ENCODE measurements at regions not wholly inside any gene's neighbourhood (a gene's known extent, or its start where the extent isn't known, plus 50 kb on each side); places are given as distances from the start of the nearest gene placed in this dataset.

DNA sequence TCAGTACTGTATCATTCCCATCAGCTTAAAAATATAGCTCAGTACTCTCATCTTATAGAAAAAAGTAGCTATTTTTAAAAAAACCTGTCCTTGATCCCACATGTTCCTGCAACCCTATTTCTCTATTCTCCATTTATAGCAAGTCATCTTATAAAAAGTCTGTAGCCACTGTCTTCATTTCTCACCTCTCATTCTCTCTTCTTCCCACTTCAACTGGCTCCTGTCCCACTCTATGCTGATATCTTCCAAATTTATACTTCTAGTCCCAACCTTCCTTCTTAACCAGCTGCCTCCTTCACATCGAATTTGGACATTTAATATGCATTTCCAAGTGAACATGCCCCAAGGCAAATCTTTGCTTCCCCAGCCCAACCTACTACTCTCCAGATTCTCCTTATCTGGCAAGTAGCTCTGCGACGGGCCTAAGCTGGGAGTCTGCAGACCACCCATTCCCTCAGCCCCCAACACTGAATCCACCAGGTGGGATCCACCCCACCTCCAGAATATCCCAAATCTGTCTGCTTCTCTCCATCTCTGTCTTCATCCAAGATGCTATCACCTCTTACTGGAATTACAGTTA lies 52.0 kb upstream of the TANC2 start:
- DNase-seq (ENCODE audit: low spot score): no peak

DNA sequence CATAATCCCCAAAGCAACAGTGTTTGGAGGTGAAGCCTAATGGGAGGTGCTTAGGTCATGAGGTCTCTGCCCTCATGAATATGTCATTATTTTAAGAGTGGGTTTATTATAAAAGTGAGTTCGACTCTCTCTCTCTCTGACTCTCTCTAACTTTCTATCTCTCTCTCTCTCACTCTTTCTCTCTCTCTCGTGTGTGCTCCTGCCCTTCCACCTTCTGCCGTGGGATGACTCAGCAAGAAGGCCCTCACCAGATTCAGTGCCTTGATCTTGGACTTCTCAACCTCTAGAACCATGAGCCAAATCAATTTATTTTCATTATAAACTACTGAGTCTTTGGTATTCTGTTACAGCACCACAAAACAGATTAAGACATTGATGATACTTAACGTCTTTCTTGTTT lies 53.7 kb upstream of the TANC2 start:
- DNase-seq (ENCODE audit: low spot score): no peak

DNA sequence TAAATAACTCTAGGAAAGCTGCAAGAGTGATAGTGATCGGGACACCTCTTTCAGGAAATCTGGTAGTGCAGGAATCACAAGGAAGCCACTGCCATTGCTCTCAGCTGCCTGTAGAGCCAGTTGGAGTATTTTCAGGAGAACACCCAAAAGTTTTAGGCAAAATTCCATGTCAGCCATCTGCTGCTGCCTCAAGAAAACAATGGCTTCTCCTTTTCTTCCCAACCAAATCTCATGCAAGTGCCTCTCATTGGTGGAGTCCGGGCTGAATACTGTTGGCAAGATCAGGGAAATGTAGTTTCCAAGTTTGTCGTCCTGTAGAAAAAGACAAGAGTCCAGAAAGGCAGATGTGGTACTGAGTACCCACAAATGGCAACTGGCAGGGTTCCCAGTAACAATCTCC lies 54.9 kb upstream of the TANC2 start:
- no peak for DNase-seq (ENCODE audit: low spot score)

DNA sequence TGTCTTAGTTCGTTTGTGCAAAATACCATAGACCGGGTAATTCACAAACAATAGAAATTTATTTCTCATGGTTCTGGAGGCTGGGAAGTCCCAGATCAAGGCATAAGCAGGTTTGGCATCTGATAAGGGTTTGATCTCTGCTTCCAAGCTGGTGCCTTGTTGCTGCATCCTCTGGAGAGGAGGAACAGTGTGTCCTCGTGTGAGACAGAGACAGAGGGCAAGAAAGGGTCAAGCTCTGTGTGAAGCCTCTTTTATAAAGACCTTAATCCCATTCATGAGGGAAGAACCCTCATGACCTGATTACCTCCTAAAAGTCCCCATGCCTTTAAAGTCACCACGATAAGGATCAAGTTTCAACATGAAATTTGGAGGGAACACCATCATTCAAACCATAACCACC lies 55.8 kb upstream of the TANC2 start:
- DNase-seq (ENCODE audit: low spot score): no peak

DNA sequence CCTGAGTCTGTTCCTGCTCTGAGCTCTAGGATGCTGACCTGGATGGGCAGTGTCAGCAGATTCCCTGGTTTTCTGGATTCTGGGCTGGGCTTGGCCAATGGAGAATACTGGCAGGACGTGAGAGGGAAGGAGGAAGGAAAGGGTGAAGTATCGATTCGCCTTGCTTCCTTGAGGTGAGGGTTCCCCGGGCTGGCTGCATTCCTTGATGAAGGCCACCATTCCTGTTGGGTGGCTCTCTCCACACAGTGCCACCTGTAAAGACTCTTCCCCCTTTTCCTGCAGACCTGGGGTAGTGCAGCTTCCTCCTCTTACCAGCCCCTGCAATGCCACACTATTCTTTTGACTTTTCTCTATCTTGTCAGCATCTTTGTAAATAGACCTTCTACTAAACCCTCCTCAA lies 58.1 kb upstream of the TANC2 start:
- no peak for DNase-seq (ENCODE audit: low spot score)

DNA sequence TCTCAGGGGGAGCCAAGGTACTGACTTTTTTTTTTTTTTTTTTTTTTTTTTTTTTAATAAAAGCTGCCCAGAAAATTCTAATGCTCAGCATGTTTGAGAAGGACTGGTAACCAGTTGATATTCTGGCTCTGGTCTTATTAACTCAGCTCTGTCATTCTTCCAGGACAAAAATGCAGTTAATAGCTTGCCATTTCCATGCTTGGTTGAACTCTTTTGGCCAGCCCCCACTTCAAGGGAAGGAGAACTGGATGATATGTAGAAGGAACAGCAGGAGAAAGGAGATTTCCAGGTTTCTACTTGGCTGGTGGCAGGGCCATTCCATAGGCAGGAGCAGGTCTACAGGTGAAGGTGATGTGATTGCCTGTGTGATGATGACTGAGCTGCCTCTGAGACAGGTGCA lies 59.2 kb upstream of the TANC2 start:
- no peak for DNase-seq (ENCODE audit: low spot score)

DNA sequence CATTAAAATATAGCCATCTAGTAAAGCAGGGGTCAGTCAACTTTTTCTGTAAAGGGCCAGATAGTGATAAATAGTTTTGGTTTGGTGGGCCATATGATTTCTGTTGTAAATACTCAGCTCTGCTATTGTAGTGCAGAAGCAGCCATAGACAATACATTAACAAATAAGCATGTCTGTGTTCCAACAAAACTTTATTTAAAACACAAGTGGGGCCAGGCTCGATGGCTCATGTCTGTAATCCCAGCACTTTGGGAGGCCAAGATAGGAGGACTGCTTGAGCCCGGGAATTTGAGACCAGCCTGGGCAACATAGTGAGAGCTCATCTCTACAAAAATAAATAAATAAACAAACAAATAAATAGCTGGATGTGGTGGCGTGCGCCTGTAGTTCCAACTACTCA lies 60.8 kb upstream of the TANC2 start:
- no peak for DNase-seq (ENCODE audit: low spot score)

DNA sequence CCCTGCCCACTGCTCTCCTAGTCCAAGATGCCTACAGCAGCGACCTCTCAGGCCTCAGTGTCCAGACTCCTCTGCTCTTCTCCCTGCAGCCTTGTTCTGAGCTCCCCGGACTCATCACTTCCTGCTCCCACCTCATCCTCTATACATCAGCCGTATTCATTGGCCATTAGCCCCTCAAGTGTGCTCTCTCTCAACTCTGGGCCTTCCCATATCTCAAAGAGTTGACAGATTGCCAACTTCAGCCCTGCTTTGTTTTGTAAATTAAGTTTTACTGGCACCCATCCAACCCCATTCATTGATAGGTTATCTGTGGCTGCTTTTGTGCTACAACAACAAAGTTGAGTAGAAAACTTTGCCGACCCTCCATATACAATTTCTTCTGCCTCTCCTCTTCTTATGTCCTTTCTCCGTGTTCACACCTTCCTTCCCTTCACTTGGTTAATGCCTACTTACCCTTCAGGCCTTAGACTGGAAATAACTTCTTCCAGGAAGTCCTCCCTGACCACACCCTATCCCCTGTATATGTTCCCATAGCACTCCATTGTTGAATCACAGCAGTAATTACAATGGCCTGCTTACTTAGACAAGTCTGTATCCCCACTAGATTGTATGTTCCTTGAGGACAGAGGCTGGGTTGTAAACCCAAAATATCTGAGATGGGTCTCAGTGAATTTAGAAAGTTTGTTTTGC lies 63.4 kb upstream of the TANC2 start:
- no peak for DNase-seq (ENCODE audit: low spot score)

DNA sequence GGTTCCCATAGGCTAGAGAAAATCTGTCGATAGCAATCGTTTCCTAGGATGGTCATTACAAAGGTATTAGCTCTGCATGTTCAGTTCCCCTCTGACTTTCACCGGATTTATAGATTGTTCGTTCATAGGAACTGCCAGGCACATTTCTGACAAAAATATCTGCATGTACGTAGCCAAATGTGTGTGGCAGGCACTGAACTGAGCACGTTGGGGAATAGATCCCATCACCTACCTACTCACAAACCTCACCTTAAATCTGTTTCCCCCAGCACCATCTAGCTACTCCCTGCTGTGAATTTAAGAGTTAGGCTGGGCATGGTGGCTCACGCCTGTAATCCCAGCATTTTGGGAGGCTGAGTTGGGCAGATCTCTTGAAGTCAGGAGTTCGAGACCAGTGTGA lies 64.5 kb upstream of the TANC2 start:
- no peak for DNase-seq (ENCODE audit: low spot score)

DNA sequence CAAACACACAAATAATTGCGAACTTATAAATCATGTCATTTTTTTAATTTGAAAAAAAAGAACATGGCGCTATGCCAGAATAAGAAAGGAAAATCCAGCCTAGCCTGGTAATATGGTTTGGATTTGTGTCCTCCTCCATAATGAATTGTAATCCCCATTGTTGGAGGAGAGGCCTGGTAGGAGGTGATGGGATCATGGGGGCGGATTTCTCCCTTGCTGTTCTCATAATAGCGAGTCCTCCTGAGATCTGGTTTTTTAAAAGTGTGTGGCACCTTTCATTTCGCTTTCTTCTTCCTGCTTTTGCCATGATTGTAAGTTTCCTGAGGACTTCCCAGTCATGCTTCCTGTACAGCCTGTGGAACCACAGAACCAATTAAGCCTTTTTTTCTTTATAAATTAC lies 65.9 kb upstream of the TANC2 start:
- no peak for DNase-seq (ENCODE audit: low spot score)

DNA sequence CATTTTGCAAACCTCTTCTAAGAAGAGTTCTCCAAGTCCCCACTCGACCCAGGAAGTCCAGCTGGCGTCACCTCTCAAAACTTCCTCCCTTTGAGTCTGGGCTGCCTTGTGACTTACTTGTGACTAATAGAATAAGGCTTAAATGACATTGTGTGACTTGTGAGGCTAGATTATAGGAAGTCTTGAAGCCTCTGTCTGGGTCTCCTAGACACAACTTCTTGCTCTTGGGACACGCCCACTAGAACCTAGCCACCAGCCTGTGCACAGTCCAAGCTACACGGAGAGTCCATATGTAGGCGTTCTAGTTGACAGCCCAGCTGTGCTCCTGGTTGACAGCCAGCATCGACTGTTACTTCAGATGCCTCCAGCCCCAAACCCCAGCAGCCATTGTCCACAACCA lies 66.7 kb upstream of the TANC2 start:
- DNase-seq (ENCODE audit: low spot score): no peak

DNA sequence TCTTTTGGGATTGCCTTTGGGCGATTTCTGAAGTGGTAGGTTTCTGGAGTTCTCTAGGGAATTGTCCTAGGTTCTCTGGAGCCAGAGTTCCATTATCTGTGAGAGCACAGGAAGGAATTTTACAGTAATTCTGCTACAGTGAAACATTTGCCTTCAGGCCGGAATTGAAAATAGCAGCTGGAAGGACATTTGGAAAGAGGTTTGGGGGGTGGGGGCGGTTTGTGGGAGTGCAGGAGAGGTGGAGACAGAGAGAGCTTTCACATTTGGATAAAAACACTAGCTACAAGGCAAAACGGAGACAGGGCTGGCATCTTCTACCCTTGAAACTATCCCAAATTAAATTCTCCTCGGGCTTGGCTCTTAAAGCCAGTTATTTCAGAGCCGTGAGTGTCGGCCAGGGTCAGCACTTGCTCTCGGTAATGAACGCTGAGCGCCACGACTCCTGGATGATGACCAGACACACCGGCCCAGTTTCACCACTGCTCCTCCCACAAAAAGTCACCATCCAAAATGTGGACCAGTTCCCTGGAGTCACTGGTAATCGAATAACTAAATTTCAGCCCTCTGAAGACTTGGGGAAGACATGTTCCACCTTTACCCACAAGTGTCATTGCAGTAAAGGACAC lies 67.7 kb upstream of the TANC2 start:
- peak; percentile 7 for DNase-seq (ENCODE audit: low spot score)

DNA sequence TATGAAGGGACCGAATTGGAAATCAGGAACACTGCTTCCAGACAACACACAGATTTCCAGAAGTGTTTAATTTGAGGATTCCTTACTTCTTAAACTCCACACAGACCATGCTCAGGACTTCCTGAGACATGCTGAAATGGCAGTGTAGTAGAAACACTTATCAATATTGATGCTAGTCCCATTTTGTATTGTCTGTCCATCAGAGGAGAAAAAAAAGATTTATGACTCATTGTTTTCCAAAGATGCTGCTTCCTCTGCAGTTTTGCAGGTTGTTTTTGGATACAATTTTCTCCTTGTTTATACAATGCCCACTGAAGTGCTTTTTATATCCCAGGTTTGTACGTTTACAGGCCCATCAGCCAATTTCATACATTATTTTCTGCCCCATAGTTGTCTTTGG lies 68.3 kb upstream of the TANC2 start:
- DNase-seq (ENCODE audit: low spot score): no peak

DNA sequence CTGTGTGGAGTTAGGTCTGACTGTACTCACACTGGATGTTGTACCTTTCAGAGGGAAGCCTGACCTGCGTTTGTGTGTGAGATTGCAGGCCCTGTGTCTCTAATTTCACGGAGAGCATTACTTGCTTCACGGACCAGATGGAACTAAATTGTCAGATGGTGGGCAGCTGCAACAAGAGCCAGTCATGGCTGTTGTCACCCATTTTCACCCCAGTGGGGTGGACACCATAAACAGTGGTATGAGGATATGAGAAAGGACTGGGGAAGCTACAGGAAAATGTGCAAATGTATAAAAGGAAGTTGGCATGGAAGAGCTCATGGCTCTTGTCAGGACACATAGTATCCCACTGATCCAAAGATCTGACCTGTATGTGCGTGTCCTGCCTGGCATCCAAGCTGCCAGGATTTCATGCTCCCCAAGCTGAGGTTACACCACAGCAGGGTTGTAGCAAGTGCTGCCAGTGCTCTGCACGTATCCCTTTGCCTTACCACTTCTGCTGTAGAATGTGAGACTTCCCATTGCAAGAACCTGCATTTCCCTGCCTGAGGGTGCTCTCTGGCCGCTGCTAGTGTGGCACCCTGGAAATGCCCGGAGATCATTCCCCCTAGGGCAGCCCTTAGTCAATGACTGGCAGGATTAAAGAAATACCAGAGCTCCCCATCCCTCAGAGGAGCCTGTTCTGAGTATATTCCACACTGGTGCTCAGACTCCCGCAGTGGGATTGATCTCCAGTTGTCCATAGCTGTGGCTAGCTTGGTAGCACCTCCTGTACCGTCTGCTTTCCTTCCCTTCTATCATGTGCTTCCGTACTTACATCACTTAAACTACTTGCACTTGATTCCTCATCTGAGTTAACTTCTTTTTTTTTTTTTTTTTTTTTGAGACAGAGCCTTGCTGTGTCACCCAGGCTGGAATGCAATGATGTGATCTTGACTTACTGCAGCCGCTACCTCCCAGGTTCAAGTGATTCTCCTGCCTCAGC lies 70.4 kb upstream of the TANC2 start:
- DNase-seq (ENCODE audit: low spot score): no peak

DNA sequence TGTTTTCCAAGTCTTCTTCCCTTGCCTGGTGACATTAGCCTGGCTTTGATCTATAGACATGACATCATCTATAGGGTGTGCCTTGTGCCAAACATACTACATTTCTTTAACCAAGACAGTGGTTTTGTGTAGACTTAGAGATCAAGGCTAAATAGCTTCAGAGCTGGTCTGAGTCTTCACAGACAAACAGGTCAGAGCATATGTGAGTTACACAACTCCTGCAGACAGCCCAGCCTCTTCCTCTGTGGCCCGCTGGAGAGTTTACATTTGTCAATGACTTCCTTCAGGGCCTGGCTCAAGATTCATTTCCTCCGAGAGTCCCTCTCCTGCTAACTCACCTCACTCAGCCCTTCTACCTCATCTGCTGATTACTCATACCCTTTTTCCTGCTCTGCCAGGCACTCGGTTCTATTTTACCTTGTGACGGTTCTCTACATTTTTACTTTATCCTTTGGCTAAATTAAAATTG lies 73.1 kb upstream of the TANC2 start:
- peak; percentile 90 for DNase-seq (ENCODE audit: low spot score)

DNA sequence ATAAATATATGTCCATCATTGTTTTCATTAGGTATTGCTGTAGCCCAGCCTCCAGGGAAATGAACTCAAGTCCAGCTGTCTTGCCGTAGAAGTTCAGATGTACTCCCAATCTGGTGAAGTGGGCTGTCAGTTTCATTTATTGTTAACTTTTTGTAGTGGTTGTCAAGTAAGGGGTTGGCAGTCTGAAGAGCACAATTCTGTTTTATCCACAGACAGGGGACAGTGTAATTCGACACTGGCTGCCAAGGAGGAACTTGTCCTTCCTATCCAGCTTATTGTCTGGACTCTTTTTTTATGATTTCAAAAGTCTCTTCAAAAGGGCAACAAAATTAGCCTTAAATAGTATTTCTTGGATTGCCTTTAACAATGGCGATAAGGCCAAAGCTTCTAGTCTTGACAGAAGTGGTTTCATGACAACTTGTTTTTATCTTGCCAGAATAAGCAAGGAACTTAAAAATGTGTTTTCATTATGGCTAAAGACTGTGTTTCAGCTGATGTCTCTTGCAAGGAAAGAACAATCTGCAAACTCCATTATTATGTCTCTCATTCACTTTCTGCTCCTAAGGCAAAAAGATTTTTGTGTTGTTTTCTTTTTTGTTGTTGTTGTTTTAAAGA lies 73.9 kb upstream of the TANC2 start:
- peak; percentile 14 for DNase-seq (ENCODE audit: low spot score)

DNA sequence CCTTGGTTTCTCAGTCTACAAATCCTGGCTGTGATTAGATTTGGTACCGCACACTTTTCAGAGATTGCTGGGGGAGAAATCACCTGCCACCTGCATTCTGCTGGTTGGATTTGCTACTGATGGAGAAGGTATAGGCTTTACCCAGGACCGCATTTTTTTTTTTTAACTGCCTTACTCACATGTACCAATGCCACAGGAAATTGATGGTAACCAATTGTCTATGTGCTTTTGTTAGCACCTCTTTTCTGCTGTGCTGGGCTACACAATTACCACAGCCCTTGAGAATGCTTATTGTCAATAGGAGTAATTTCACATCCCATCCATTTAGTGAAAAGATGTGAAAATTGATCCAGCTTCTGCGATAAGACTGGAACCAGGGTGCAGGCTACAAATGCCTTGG lies 74.4 kb upstream of the TANC2 start:
- no peak for DNase-seq (ENCODE audit: low spot score)

DNA sequence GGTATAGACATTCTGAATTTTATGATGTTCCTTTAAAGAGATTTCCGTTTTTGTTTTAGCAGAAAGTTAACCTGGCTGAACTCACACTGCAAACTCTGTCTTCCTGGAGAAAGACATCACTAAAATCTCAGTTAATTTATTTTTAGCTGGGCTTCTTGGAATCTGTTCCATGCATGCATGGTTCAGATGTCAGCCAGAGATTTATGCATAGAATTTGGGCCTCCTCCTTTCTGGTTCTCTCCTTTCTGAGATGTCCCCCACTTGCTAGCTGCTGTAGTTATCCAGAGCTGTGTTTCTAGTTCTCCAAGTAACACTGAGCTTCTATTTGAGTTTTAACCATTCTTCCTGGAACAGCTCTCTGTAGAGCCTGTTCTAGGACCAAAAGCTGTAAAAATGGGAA lies 77.3 kb upstream of the TANC2 start:
- DNase-seq (ENCODE audit: low spot score): no peak

DNA sequence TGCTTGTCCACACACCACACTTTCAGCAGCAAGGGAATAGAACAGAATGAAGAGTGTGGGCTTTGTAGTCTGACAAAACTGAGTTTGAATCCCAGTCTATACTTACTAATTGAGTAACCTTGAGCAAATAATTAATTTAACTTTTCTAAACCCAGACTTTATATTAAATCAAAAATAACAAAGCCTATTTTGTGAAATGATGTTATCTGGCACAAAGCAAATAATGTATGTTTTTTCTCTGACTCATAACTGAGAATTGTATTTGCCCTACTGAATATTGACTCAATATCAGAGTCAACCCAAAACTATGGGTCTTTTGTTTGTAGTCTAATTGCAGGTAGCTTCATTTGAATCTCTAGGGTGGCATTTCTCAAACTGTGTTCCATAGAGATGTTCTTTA lies 77.9 kb upstream of the TANC2 start:
- DNase-seq (ENCODE audit: low spot score): no peak

DNA sequence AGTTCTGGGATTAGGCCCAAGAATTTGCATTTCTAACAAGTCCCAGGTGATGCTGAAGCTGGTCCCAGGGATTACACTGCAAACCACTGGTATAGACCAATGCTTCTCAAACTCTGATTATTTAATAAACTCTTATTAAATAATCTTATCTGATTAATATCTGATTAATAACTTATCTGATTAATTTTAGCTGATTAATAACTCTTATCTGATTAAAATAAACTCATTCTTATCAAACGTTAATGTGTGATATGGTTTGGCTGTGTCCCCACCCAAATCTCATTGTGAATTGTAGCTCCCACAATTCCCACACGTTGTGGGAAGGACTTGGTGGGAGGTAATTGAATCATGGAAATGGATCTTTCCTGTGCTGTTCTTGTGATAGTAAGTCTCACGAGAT lies 78.6 kb upstream of the TANC2 start:
- no peak for DNase-seq (ENCODE audit: low spot score)

DNA sequence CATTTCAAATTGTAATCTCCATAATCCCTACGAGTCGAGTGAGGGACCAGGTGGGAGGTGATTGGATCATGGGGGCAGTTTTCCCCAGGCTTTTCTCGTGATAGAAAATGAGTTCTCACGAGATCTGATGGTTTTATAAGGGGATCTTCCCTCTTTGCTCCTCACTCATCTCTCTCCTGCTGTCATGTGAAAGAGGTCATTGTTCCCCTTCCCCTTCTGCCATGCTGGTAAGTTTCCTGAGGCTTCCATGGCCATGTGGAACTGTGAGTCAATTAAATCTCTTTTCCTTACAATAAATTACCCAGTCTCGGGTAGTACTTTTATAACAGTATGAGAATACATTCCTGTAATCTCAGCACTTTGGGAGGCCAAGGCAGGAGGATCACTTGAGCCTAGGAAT lies 76.7 kb upstream of the MARCHF10 start:
- DNase-seq (ENCODE audit: low spot score): no peak

DNA sequence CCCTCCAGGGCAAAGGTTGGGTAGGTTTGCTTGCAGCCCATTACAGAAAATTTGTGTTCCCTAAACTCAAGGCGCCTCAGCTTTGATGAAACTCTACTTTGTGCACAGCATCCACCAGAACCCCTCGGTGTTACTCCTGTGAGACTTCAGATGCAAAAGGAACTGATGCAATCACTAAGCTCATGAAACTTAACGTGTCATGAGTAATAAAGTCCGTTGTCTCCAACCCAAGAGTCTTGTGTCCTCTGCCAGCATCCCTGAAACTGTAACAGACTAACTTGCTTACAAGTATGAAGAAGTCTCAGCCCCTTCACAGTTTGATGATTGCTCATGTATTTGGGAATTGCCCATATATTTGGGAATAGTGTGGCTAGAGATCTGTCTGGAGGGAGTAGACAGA lies 74.8 kb upstream of the MARCHF10 start:
- no peak for DNase-seq (ENCODE audit: low spot score)
